Astrocyte (in vitro differentiated cells and primary cell): ENCODE measurements at regions not wholly inside any gene's neighbourhood (a gene's known extent, or its start where the extent isn't known, plus 50 kb on each side); places are given as distances from the start of the nearest gene placed in this dataset.

Experiments used
- EZH2 ChIP-seq: IDR thresholded peaks from 2 replicates; pipeline ENCODE4 v1.6.1; 2012; ENCODE audit warnings: mild to moderate bottlenecking, low read length, inconsistent platforms; ENCODE audit not compliant: insufficient read depth
- TF ChIP-seq, protein P1 (sequence below): IDR thresholded peaks from 2 replicates; pipeline ENCODE4 v1.5.1; 2011; ENCODE audit warnings: low read depth, mild to moderate bottlenecking, inconsistent platforms, low read length, moderate library complexity; ENCODE audit not compliant: insufficient read depth

- TF ChIP-seq, protein P1, sequence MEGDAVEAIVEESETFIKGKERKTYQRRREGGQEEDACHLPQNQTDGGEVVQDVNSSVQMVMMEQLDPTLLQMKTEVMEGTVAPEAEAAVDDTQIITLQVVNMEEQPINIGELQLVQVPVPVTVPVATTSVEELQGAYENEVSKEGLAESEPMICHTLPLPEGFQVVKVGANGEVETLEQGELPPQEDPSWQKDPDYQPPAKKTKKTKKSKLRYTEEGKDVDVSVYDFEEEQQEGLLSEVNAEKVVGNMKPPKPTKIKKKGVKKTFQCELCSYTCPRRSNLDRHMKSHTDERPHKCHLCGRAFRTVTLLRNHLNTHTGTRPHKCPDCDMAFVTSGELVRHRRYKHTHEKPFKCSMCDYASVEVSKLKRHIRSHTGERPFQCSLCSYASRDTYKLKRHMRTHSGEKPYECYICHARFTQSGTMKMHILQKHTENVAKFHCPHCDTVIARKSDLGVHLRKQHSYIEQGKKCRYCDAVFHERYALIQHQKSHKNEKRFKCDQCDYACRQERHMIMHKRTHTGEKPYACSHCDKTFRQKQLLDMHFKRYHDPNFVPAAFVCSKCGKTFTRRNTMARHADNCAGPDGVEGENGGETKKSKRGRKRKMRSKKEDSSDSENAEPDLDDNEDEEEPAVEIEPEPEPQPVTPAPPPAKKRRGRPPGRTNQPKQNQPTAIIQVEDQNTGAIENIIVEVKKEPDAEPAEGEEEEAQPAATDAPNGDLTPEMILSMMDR: no peak
- no peak for TF ChIP-seq EZH2
Measured at GRCh38 chr9:33637881-33638280, 113.8 kb downstream of the ANKRD18B start.
